ENCODE measurements at regions not wholly inside any gene's neighbourhood (a gene's known extent, or its start where the extent isn't known, plus 50 kb on each side); places are given as distances from the start of the nearest gene placed in this dataset.

DNA sequence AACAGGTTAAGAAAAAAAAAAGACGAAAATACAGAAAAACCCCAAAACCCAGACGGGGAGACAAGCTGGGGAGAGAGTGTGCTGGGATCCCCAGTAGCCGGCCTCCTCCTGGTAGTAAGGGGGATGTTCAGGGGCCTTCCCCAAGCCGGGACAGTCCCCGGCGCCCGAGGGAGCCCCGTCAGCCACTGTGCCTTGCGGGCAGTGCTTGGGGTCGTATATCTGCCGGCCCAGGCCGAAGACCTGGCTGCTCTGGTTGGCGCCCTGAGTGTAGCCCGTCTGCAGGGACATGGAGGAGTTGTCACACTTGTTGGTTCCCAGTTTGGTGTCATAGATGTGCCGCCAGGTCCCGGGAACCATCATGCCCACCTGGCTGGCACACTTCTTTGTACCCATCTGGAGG is 287.2 kb upstream of the GADL1 start:
- TF ChIP-seq, protein P1, sequence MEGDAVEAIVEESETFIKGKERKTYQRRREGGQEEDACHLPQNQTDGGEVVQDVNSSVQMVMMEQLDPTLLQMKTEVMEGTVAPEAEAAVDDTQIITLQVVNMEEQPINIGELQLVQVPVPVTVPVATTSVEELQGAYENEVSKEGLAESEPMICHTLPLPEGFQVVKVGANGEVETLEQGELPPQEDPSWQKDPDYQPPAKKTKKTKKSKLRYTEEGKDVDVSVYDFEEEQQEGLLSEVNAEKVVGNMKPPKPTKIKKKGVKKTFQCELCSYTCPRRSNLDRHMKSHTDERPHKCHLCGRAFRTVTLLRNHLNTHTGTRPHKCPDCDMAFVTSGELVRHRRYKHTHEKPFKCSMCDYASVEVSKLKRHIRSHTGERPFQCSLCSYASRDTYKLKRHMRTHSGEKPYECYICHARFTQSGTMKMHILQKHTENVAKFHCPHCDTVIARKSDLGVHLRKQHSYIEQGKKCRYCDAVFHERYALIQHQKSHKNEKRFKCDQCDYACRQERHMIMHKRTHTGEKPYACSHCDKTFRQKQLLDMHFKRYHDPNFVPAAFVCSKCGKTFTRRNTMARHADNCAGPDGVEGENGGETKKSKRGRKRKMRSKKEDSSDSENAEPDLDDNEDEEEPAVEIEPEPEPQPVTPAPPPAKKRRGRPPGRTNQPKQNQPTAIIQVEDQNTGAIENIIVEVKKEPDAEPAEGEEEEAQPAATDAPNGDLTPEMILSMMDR (IDR thresholded peaks at IDR 0.05; ENCODE audit: low read length), result no peak
- TF ChIP-seq EZH2 (IDR thresholded peaks at IDR 0.05; ENCODE audit: borderline replicate concordance, low read length), result no peak
